ENCODE measurements at regions not wholly inside any gene's neighbourhood (a gene's known extent, or its start where the extent isn't known, plus 50 kb on each side); places are given as distances from the start of the nearest gene placed in this dataset.

GRCh38 chr7:16320099-16320660, 101.2 kb downstream of the CRPPA start:
- TF ChIP-seq POLR2A (IDR thresholded peaks at IDR 0.05; ENCODE audit: low read length), result no peak
- no peak for TF ChIP-seq GATA1 (IDR thresholded peaks at IDR 0.05; ENCODE audit: low read depth, low read length)
